ENCODE measurements at regions not wholly inside any gene's neighbourhood (a gene's known extent, or its start where the extent isn't known, plus 50 kb on each side); places are given as distances from the start of the nearest gene placed in this dataset.

GRCh38 chr3:184659797-184660301 lies 52.0 kb downstream of the MAGEF1 start:
- DNase-seq = no peak

- no peak for DNase-seq
Observed at GRCh38 chr3:184658223-184658928, 53.5 kb downstream of the MAGEF1 start.

- no peak for DNase-seq
Observed at GRCh38 chr3:184656829-184657681, 54.8 kb downstream of the MAGEF1 start.

GRCh38 chr3:184656458-184656828 lies 55.4 kb downstream of the MAGEF1 start:
- no peak for DNase-seq

GRCh38 chr3:184655597-184655996 lies 56.3 kb downstream of the MAGEF1 start:
- no peak for DNase-seq

GRCh38 chr3:184654375-184654774 lies 57.5 kb downstream of the MAGEF1 start:
- DNase-seq = no peak

DNA sequence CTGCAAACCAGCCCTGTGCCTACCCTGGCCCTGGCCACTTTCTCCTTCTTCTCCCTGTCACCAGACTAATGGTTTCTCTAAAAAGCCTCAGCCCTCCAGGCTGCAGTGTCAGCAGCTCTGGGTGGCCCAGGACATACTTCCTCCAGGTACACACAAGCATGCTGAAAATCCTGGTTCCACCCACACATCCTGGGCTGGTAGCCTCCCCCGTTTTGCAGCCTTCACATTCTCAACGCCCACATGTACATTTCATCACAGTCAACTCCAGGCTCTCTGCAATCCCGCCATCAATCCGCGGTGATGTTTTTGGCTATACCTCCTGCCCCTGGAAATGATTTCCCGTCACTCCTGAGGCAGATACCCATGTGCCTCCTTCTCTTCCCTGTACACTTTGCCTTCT lies 59.4 kb downstream of the MAGEF1 start:
- DNase-seq = no peak

GRCh38 chr3:184651904-184652303 lies 60.0 kb downstream of the MAGEF1 start:
- DNase-seq = no peak

DNA sequence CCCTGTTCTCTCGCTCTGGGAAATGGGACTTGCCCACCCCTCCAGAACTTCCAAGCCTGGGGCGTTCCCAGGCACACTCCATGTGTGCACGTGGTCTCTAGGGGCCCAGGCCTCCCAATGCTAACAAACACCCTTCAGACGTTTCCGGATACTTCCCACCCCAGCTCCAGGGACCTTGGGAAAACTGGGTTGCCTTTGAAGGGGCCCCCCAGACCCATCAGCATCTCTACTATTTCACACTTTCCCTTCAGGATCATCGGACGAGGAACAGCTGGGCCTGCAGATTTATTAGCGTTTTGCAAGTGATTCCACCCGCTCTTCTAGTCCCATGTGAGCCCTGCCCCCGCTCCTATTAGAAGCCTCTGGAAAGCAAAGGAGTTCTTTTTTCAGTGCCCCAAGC lies 63.2 kb downstream of the MAGEF1 start:
- no peak for DNase-seq

- no peak for DNase-seq
Observed at GRCh38 chr3:184647405-184647936, 64.4 kb downstream of the MAGEF1 start.

DNA sequence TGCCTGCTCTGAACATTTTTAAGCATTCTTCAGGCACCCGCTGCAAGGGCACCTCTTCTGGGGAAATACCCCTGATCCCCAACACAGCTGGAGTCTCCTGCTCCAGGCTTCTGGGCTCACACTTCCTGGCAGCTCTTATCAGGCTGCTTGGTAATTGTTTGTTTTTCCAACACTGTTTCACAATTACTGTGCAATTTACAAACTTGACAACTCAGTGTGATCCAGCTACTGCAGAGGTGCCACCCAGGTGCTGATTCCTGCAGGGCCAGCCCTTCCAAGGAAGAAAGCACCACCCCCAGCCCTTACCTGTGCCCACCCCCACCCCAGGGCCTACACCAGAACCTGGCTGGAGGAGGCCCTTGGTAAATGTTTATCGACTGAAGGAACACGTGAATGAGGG lies 66.5 kb downstream of the MAGEF1 start:
- DNase-seq = peak; percentile 16

- DNase-seq = no peak
Observed at GRCh38 chr3:184643442-184643841, 68.4 kb downstream of the MAGEF1 start.

- DNase-seq = no peak
Observed at GRCh38 chr3:184642631-184643285, 69.1 kb downstream of the MAGEF1 start.

GRCh38 chr3:184641430-184641829 lies 70.4 kb downstream of the MAGEF1 start:
- DNase-seq = no peak

GRCh38 chr3:184639351-184639750 lies 72.5 kb downstream of the MAGEF1 start:
- peak; percentile 10 for DNase-seq

GRCh38 chr3:184637705-184638104 lies 74.2 kb downstream of the MAGEF1 start:
- no peak for DNase-seq

DNA sequence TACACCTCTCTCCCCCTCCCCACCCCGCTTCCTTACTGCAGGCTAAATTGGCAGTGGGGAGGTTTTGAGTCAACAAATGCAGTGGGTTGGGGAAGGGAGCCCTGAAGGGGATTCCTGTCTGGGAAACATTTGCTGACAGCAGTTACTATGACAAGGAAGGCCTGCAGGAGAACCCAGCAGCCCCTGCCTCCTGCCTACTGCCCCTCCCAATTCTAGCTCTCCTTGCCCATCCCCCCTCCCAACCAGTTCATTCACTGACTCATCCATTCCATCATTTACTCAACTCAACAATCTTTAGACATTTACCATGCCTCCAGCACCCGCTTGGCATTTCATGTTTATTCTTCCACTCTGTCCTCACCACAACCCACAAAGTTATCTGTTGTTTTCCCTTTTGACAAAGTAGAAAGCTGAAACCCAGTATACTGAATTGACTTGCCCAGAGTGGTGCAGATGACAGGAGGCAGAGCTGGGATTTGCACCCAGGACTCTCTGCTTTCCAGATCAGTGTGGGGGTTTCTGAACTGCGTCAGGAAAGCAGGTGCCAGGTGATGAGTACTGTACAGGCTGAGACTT lies 75.0 kb downstream of the MAGEF1 start:
- no peak for DNase-seq

DNA sequence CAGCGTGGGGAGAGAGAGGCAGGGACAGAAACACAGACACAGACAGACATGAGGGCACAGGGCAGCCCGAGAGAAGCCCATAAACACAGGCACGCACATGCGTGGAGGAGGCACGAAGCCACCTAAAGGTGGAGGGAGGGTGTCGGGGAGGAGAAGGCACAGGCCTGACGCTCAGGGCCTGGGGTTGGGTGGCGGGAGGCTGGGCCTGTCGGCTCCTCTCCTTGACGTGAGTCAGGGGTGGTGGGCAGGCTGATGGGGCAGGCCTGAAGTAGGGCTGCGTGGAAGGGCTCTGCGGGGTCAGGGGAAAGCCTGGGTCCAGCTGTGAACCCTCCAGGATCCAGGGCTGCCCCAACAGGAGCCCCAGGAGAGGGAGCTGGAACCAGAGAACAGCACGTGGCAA lies 74.2 kb downstream of the EPHB3 start:
- no peak for DNase-seq

GRCh38 chr3:184635126-184635525 lies 73.5 kb downstream of the EPHB3 start:
- DNase-seq = peak; percentile 50

- no peak for DNase-seq
Observed at GRCh38 chr3:184633237-184633579, 71.6 kb downstream of the EPHB3 start.

GRCh38 chr3:184632551-184633236 lies 71.1 kb downstream of the EPHB3 start:
- DNase-seq = no peak

Measured in NCI-H2029 (cell line).